Neural cell (in vitro differentiated cells): ENCODE measurements at regions not wholly inside any gene's neighbourhood (a gene's known extent, or its start where the extent isn't known, plus 50 kb on each side); places are given as distances from the start of the nearest gene placed in this dataset.

Source experiments
- H2AFZ ChIP-seq: fragments of 200-600, 300-800 bp; sonication (generic), shearing (Covaris generic); 2 replicates; pipeline ENCODE4 v1.6.0; 2014; ENCODE audit warnings: low read depth, mild to moderate bottlenecking, antibody characterized with exemption, low read length, moderate library complexity
- H3F3A ChIP-seq: fragments of 200-600 bp; shearing (Covaris generic); 2 replicates; pipeline ENCODE4 v1.6.1; 2016; ENCODE audit warnings: mild to moderate bottlenecking, moderate library complexity, mixed read lengths, antibody characterized with exemption, low read length; ENCODE audit not compliant: insufficient read depth, poor library complexity, severe bottlenecking
- H3K27ac ChIP-seq: fragments of 200-600, 300-800 bp; sonication (generic), shearing (Covaris generic); 2 replicates; pipeline ENCODE4 v1.5.1; 2014; ENCODE audit warnings: mild to moderate bottlenecking, low read length, moderate library complexity
- H3K27me3 ChIP-seq: fragments of 300-800, 200-600 bp; sonication (generic), shearing (Covaris generic); 2 replicates; pipeline ENCODE4 v1.6.0; 2014; ENCODE audit warnings: mild to moderate bottlenecking, low read depth, low read length, moderate library complexity; ENCODE audit not compliant: insufficient read depth
- H3K36me3 ChIP-seq: fragments of 300-800, 200-600 bp; sonication (generic), shearing (Covaris generic); 2 replicates; pipeline ENCODE4 v1.5.1; 2014; ENCODE audit warnings: mild to moderate bottlenecking, antibody characterized with exemption, low read length, moderate library complexity; ENCODE audit not compliant: insufficient read depth
- H3K4me2 ChIP-seq: fragments of 300-800, 200-600 bp; sonication (generic), shearing (Covaris generic); 2 replicates; pipeline ENCODE4 v1.6.0; 2014; ENCODE audit warnings: mild to moderate bottlenecking, low read length
- H3K4me3 ChIP-seq: fragments of 300-800, 200-600 bp; sonication (generic), shearing (Covaris generic); 2 replicates; pipeline ENCODE4 v1.5.1; 2014; ENCODE audit warnings: mild to moderate bottlenecking, low read length, moderate library complexity
- H3K79me2 ChIP-seq: fragments of 200-600 bp; shearing (Covaris generic); replicated peaks from 2 replicates; pipeline ENCODE4 v1.6.0; 2014; ENCODE audit warnings: mild to moderate bottlenecking, low read length, moderate library complexity; ENCODE audit not compliant: insufficient read depth
- H3K9ac ChIP-seq: fragments of 300-800, 200-600 bp; sonication (generic), shearing (Covaris generic); 2 replicates; pipeline ENCODE4 v1.6.1; 2016; ENCODE audit warnings: mild to moderate bottlenecking, low read length, mixed read lengths
- H3K9me2 ChIP-seq: fragments of 200-600 bp; shearing (Covaris generic); 2 replicates; pipeline ENCODE4 v1.6.1; 2016; ENCODE audit warnings: mild to moderate bottlenecking, low read length, mixed read lengths; ENCODE audit not compliant: insufficient read depth
- H3K9me3 ChIP-seq: fragments of 200-600, 300-800 bp; sonication (generic), shearing (Covaris generic); 2 replicates; pipeline ENCODE4 v1.6.1; 2016; ENCODE audit warnings: mild to moderate bottlenecking, mixed run types, low read length, moderate library complexity, mixed read lengths
- H4K20me1 ChIP-seq: fragments of 200-600 bp; shearing (Covaris generic); 2 replicates; pipeline ENCODE4 v1.6.1; 2016; ENCODE audit warnings: mild to moderate bottlenecking, mixed run types; ENCODE audit not compliant: insufficient read depth
- EP300 ChIP-seq: fragments of 450-650 bp; conservative IDR thresholded peaks from 2 replicates; pipeline ENCODE4 v1.6.1; 2014; ENCODE audit warnings: antibody characterized with exemption, mild to moderate bottlenecking, moderate library complexity; ENCODE audit not compliant: poor library complexity, severe bottlenecking
- EZH2 ChIP-seq: fragments of 200-600, 300-800 bp; shearing (Covaris generic), sonication (generic); IDR thresholded peaks from 2 replicates; pipeline ENCODE4 v1.6.1; 2014; ENCODE audit warnings: antibody characterized with exemption, low read length, borderline replicate concordance, mild to moderate bottlenecking; ENCODE audit not compliant: insufficient read depth, poor library complexity, severe bottlenecking
- MXI1 ChIP-seq: fragments of 450-650 bp; conservative IDR thresholded peaks from 2 replicates; pipeline ENCODE4 v1.6.1; 2014; ENCODE audit warnings: antibody characterized with exemption, mild to moderate bottlenecking; ENCODE audit not compliant: poor library complexity, severe bottlenecking
- POLR2AphosphoS5 ChIP-seq: IDR thresholded peaks from 2 replicates; pipeline ENCODE4 v1.6.1; 2012
- RAD21 ChIP-seq: fragments of 450-650 bp; conservative IDR thresholded peaks from 2 replicates; pipeline ENCODE4 v1.6.1; 2014; ENCODE audit warnings: antibody characterized with exemption, mild to moderate bottlenecking, moderate library complexity
- SMC3 ChIP-seq: fragments of 450-650 bp; conservative IDR thresholded peaks from 2 replicates; pipeline ENCODE4 v1.6.1; 2014; ENCODE audit warnings: antibody characterized with exemption, mild to moderate bottlenecking, moderate library complexity; ENCODE audit not compliant: poor library complexity
- TAF1 ChIP-seq: IDR thresholded peaks from 2 replicates; pipeline ENCODE4 v1.6.1; 2012; ENCODE audit warnings: low read depth
- TF ChIP-seq, protein P1 (sequence below): IDR thresholded peaks from 2 replicates; pipeline ENCODE4 v1.6.1; 2012; ENCODE audit warnings: borderline replicate concordance
- TF ChIP-seq, protein P2 (sequence below): fragments of 450-650 bp; IDR thresholded peaks from 2 replicates; pipeline ENCODE4 v1.5.1; 2014; ENCODE audit warnings: antibody characterized with exemption, mild to moderate bottlenecking, moderate library complexity; ENCODE audit not compliant: poor library complexity, severe bottlenecking

- no peak for TF ChIP-seq EZH2
- TF ChIP-seq POLR2AphosphoS5, result no peak
- TF ChIP-seq EP300, result no peak
- TF ChIP-seq, protein P1, sequence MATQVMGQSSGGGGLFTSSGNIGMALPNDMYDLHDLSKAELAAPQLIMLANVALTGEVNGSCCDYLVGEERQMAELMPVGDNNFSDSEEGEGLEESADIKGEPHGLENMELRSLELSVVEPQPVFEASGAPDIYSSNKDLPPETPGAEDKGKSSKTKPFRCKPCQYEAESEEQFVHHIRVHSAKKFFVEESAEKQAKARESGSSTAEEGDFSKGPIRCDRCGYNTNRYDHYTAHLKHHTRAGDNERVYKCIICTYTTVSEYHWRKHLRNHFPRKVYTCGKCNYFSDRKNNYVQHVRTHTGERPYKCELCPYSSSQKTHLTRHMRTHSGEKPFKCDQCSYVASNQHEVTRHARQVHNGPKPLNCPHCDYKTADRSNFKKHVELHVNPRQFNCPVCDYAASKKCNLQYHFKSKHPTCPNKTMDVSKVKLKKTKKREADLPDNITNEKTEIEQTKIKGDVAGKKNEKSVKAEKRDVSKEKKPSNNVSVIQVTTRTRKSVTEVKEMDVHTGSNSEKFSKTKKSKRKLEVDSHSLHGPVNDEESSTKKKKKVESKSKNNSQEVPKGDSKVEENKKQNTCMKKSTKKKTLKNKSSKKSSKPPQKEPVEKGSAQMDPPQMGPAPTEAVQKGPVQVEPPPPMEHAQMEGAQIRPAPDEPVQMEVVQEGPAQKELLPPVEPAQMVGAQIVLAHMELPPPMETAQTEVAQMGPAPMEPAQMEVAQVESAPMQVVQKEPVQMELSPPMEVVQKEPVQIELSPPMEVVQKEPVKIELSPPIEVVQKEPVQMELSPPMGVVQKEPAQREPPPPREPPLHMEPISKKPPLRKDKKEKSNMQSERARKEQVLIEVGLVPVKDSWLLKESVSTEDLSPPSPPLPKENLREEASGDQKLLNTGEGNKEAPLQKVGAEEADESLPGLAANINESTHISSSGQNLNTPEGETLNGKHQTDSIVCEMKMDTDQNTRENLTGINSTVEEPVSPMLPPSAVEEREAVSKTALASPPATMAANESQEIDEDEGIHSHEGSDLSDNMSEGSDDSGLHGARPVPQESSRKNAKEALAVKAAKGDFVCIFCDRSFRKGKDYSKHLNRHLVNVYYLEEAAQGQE, result no peak
- TF ChIP-seq, protein P2, sequence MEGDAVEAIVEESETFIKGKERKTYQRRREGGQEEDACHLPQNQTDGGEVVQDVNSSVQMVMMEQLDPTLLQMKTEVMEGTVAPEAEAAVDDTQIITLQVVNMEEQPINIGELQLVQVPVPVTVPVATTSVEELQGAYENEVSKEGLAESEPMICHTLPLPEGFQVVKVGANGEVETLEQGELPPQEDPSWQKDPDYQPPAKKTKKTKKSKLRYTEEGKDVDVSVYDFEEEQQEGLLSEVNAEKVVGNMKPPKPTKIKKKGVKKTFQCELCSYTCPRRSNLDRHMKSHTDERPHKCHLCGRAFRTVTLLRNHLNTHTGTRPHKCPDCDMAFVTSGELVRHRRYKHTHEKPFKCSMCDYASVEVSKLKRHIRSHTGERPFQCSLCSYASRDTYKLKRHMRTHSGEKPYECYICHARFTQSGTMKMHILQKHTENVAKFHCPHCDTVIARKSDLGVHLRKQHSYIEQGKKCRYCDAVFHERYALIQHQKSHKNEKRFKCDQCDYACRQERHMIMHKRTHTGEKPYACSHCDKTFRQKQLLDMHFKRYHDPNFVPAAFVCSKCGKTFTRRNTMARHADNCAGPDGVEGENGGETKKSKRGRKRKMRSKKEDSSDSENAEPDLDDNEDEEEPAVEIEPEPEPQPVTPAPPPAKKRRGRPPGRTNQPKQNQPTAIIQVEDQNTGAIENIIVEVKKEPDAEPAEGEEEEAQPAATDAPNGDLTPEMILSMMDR, result no peak
- no peak for TF ChIP-seq SMC3
- TF ChIP-seq RAD21, result no peak
- TF ChIP-seq TAF1, result no peak
- TF ChIP-seq MXI1, result no peak
- H3K79me2 ChIP-seq, result no peaks in the 10 kb centered on the region
- no peaks in the 10 kb centered on the region for H3K9me2 ChIP-seq
- H3K4me2 ChIP-seq, result no peak overlapping the region
- H3K27me3 ChIP-seq, result no peaks in the 10 kb centered on the region
- no peak overlapping the region for H3K4me3 ChIP-seq
- H3K9ac ChIP-seq, result no peak overlapping the region
- H2AFZ ChIP-seq, result no peak overlapping the region
- H3K9me3 ChIP-seq, result no peaks in the 10 kb centered on the region
- no peaks in the 10 kb centered on the region for H3K36me3 ChIP-seq
- no peak overlapping the region for H3K27ac ChIP-seq
- H4K20me1 ChIP-seq, result no peaks in the 10 kb centered on the region
- no peaks in the 10 kb centered on the region for H3F3A ChIP-seq
Measured at GRCh38 chr18:61964616-61965015, 71.8 kb upstream of the RNF152 start.

DNA sequence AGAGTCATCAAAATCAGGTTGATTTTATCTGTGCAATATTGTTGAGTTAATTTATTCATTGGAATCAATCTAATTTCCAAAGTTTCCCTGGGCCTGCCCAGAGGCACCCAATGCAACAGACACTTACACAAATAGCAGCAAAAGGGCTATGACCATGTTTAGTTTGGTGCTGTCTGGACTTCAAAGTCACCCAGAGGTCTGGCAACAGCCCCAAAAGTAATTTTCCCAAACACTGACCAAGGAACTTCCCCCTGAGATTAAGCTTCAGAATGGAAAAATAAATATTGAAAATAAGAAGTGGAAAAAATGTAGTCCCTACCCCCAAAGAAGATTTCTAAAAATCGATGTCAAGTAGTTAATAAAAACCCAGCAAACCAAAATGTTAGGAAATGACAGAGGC, 70.9 kb upstream of the RNF152 start:
- Histone ChIP-seq H3K4me2 (no peak overlapping the region), H2AFZ (no peak overlapping the region), H3K9me3 (no peaks in the 10 kb centered on the region), H3K79me2 (no peaks in the 10 kb centered on the region), H3K9me2 (no peaks in the 10 kb centered on the region), H3K36me3 (no peaks in the 10 kb centered on the region), H3K4me3 (no peak overlapping the region), H3K27ac (no peak overlapping the region), H3K27me3 (no peaks in the 10 kb centered on the region), H4K20me1 (no peaks in the 10 kb centered on the region), H3F3A (no peaks in the 10 kb centered on the region), H3K9ac (no peak overlapping the region)
- TF ChIP-seq, protein P2, result no peak
- TF ChIP-seq, protein P1, result no peak
- TF ChIP-seq POLR2AphosphoS5 (no peak), TAF1 (no peak), EP300 (no peak), MXI1 (no peak), SMC3 (no peak)
